Glutamatergic neuron (in vitro differentiated cells): ENCODE measurements at regions not wholly inside any gene's neighbourhood (a gene's known extent, or its start where the extent isn't known, plus 50 kb on each side); places are given as distances from the start of the nearest gene placed in this dataset.

ENCODE experiments used
- DNase-seq: peaks from one replicate; pipeline ENCODE4 v3.0.0; 2022
- H3K27ac Mint-ChIP-seq: one replicate; pipeline ENCODE4 v1.8.0; 2020; ENCODE audit warnings: mild to moderate bottlenecking, mixed read lengths, inconsistent platforms; ENCODE audit not compliant: unreplicated experiment
- H3K27me3 Mint-ChIP-seq: one replicate; pipeline ENCODE4 v1.8.0; 2020; ENCODE audit warnings: mild to moderate bottlenecking, moderate library complexity, mixed read lengths, inconsistent platforms; ENCODE audit not compliant: unreplicated experiment
- H3K36me3 Mint-ChIP-seq: one replicate; pipeline ENCODE4 v1.8.0; 2020; ENCODE audit warnings: mild to moderate bottlenecking, mixed read lengths, inconsistent platforms; ENCODE audit not compliant: unreplicated experiment
- H3K4me1 Mint-ChIP-seq: one replicate; pipeline ENCODE4 v1.8.0; 2020; ENCODE audit warnings: mild to moderate bottlenecking, low read depth, mixed read lengths, inconsistent platforms; ENCODE audit not compliant: unreplicated experiment
- H3K4me3 Mint-ChIP-seq: one replicate; pipeline ENCODE4 v1.8.0; 2020; ENCODE audit warnings: mild to moderate bottlenecking, mixed read lengths, inconsistent platforms; ENCODE audit not compliant: unreplicated experiment
- H3K9me3 Mint-ChIP-seq: one replicate; pipeline ENCODE4 v1.8.0; 2020; ENCODE audit warnings: mild to moderate bottlenecking, moderate library complexity, mixed read lengths, inconsistent platforms; ENCODE audit not compliant: unreplicated experiment
- CTCF ChIP-seq: fragments of 200-600 bp; sonication (generic); IDR thresholded peaks from one replicate; pipeline ENCODE4 v1.5.0; 2021; ENCODE audit not compliant: partially characterized antibody, unreplicated experiment

GRCh38 chr9:90996154-90997065, 194.8 kb downstream of the SYK start:
- no peaks in the 10 kb centered on the region for H3K36me3 Mint-ChIP-seq
- H3K4me3 Mint-ChIP-seq: no peak overlapping the region
- H3K27ac Mint-ChIP-seq: no peak overlapping the region
- H3K27me3 Mint-ChIP-seq: no peaks in the 10 kb centered on the region
- TF ChIP-seq CTCF: no peak
- no peak for DNase-seq
- peaks cover 5% of the 10 kb centered on the region for H3K9me3 Mint-ChIP-seq
- H3K4me1 Mint-ChIP-seq: no peaks in the 10 kb centered on the region

GRCh38 chr9:90998573-90998972, 197.0 kb downstream of the SYK start:
- H3K27me3 Mint-ChIP-seq: no peaks in the 10 kb centered on the region
- no peak for TF ChIP-seq CTCF
- no peaks in the 10 kb centered on the region for H3K36me3 Mint-ChIP-seq
- H3K27ac Mint-ChIP-seq: no peak overlapping the region
- H3K9me3 Mint-ChIP-seq: peaks cover 5% of the 10 kb centered on the region
- no peak for DNase-seq
- no peaks in the 10 kb centered on the region for H3K4me1 Mint-ChIP-seq
- no peak overlapping the region for H3K4me3 Mint-ChIP-seq

- peaks cover 3% of the 10 kb centered on the region for H3K9me3 Mint-ChIP-seq
- DNase-seq: no peak
- H3K4me1 Mint-ChIP-seq: no peaks in the 10 kb centered on the region
- no peak overlapping the region for H3K27ac Mint-ChIP-seq
- TF ChIP-seq CTCF: no peak
- no peak overlapping the region for H3K4me3 Mint-ChIP-seq
- H3K36me3 Mint-ChIP-seq: no peaks in the 10 kb centered on the region
- H3K27me3 Mint-ChIP-seq: no peaks in the 10 kb centered on the region
Observed at GRCh38 chr9:90999425-91000397, 198.1 kb downstream of the SYK start.

GRCh38 chr9:91001146-91001611, 199.6 kb downstream of the SYK start:
- Mint-ChIP-seq H3K4me3 (no peak overlapping the region), H3K27ac (no peak overlapping the region), H3K9me3 (no peaks in the 10 kb centered on the region), H3K4me1 (no peaks in the 10 kb centered on the region), H3K36me3 (peaks cover 5% of the 10 kb centered on the region), H3K27me3 (no peaks in the 10 kb centered on the region)
- no peak for DNase-seq
- TF ChIP-seq CTCF: no peak
